Pancreas (tissue), 10 donors: ENCODE measurements at regions not wholly inside any gene's neighbourhood (a gene's known extent, or its start where the extent isn't known, plus 50 kb on each side); places are given as distances from the start of the nearest gene placed in this dataset.
"Not testable (repeated sequence)": the region's sequence is repeated elsewhere in the genome, so short reads cannot be mapped to it uniquely, and the experiment has no call there.

Experiments used
- ATAC-seq, 4 donors: fragments of 200-7000 bp; cut with Tn5 transposase; one replicate each; pipeline versions ENCODE4 v1.8.0 to v1.9.1; 2020; ENCODE audit warnings: mild to moderate bottlenecking in 4 of 4, moderate library complexity in 4 of 4
- DNase-seq, 6 donors: peaks; one replicate each; pipeline ENCODE4 v3.0.0-alpha.2; 2020
- FAIRE-seq: peaks from 2 replicates; lab custom pipeline; 2012; peaks lifted over from hg19 to GRCh38; lab: Jason Lieb, UNC
- H3K27ac ChIP-seq, 4 donors: fragments of 200-600 bp; sonication (generic); 1 replicate in 3 of 4; 2 replicates in 1 of 4; pipeline versions ENCODE4 v1.5.0 to v1.8.0; 2020
- H3K27me3 ChIP-seq, 4 donors: fragments of 200-600 bp; one replicate each; pipeline ENCODE4 v1.8.0; 2021
- H3K36me3 ChIP-seq, 3 donors: fragments of 200-600 bp; sonication (generic) in 1 of 3; one replicate each; pipeline versions ENCODE4 v1.5.0 to v1.8.0; 2020 to 2021
- H3K4me1 ChIP-seq, 3 donors: fragments of 200-600 bp; one replicate each; pipeline ENCODE4 v1.8.0; 2021
- H3K4me3 ChIP-seq, 4 donors: fragments of 200-600 bp; sonication (generic) in 2 of 4; one replicate each; pipeline versions ENCODE4 v1.5.0 to v1.8.0; 2020 to 2021
- H3K9me3 ChIP-seq, 4 donors: fragments of 200-600 bp; one replicate each; pipeline ENCODE4 v1.8.0; 2021
- CTCF ChIP-seq, 4 donors: fragments of 200-600 bp; sonication (generic) in 3 of 4; IDR thresholded peaks; one replicate each; pipeline versions ENCODE4 v1.5.0 to v1.8.0; 2021; ENCODE audit warnings: antibody characterized with exemption in 4 of 4
- WGBS, 2 donors: extraction: QIAGEN DNeasy Blood & Tissue Kit; methylation state at CpG; one replicate each; pipeline ENCODE4 v1.1.7; 2013; 5-methylcytosine and 5-hydroxymethylcytosine counted together
- intact Hi-C, 3 donors: fragments of 100-400 bp; cut with DNase I; formaldehyde crosslinking; loops; one replicate each; pipeline versions ENCODE4 v1.11.1 to v1.14.2; 2022
- donor health status: healthy with polysubstance abuse.
- donor health status: DM: no; HTN: no; CAD: no; lungs with moderate emphysema.
- donor health status: DM: no; HTN: no; CAD: no.
- donor health status: control.
- donor health status: control.
- donor health status: Bipolar disorder and iron deficiency.
- donor health status: DM: yes; HTN: yes; CAD: no.
- donor health status: DM: no; HTN: no; CAD: no.
- donor health status: DM: no; HTN: no; CAD: no.
- donor health status: DM: yes; HTN: yes; CAD: no.

- H3K27ac ChIP-seq, result no peak overlapping the region
- no peak overlapping the region for H3K4me3 ChIP-seq
- ATAC-seq (no peak), FAIRE-seq (no peak), DNase-seq (no peak)
- no peaks in the 10 kb centered on the region for H3K36me3 ChIP-seq
- TF ChIP-seq CTCF (IDR thresholded peaks at IDR 0.05), result no peak
- 61 to 68% methylated on average over 9 of the region's 9 CpGs for WGBS, 2 donors
- no peaks in the 10 kb centered on the region for H3K4me1 ChIP-seq
- H3K27me3 ChIP-seq, result no peaks in the 10 kb centered on the region
- H3K9me3 ChIP-seq, result no peaks in the 10 kb centered on the region
- intact Hi-C loops, result no loop called here
Measured at GRCh38 chr11:134724779-134725140, 312.7 kb upstream of the B3GAT1 start.

- no peaks in the 10 kb centered on the region for H3K27me3 ChIP-seq
- no peak overlapping the region for H3K27ac ChIP-seq
- intact Hi-C loops, result no loop called here
- 64 to 78% methylated on average over 12 of the region's 12 CpGs for WGBS, 2 donors
- no peaks in the 10 kb centered on the region for H3K9me3 ChIP-seq
- no peak overlapping the region for H3K4me3 ChIP-seq
- DNase-seq (no peak), ATAC-seq (no peak), FAIRE-seq (no peak)
- TF ChIP-seq CTCF (IDR thresholded peaks at IDR 0.05), result no peak
- no peaks in the 10 kb centered on the region for H3K4me1 ChIP-seq
- no peaks in the 10 kb centered on the region for H3K36me3 ChIP-seq
Measured at GRCh38 chr11:134724106-134724778, 312.2 kb upstream of the B3GAT1 start.

- H3K27ac ChIP-seq, H3K4me3 ChIP-seq, DNase-seq, intact Hi-C loops, FAIRE-seq, H3K27me3 ChIP-seq, H3K9me3 ChIP-seq, ATAC-seq, H3K36me3 ChIP-seq, H3K4me1 ChIP-seq: not testable (repeated sequence)
- WGBS, 2 donors, result 87 to 91% methylated on average over 2 of the region's 2 CpGs
Measured at GRCh38 chr11:134720691-134721070, 308.6 kb upstream of the B3GAT1 start.

GRCh38 chr11:134719940-134720690 is 308.1 kb upstream of the B3GAT1 start:
- H3K4me3 ChIP-seq, ATAC-seq, DNase-seq, intact Hi-C loops, H3K4me1 ChIP-seq, FAIRE-seq, H3K9me3 ChIP-seq, H3K36me3 ChIP-seq, H3K27ac ChIP-seq, H3K27me3 ChIP-seq: not testable (repeated sequence)
- WGBS, 2 donors, result 82 to 86% methylated on average over 3 to 4 of the region's 4 CpGs

- Histone ChIP-seq H3K36me3 (no peaks in the 10 kb centered on the region), H3K27ac (no peak overlapping the region), H3K4me3 (no peak overlapping the region), H3K27me3 (no peaks in the 10 kb centered on the region), H3K9me3 (no peaks in the 10 kb centered on the region), H3K4me1 (no peaks in the 10 kb centered on the region)
- no peak for TF ChIP-seq CTCF (IDR thresholded peaks at IDR 0.05)
- DNase-seq (no peak), FAIRE-seq (no peak), ATAC-seq (no peak)
- intact Hi-C loops, result no loop called here
- WGBS, 2 donors, result 76 to 90% methylated on average over 5 of the region's 5 CpGs
Measured at GRCh38 chr11:134719397-134719796, 307.4 kb upstream of the B3GAT1 start.

GRCh38 chr11:134716582-134716981 is 304.5 kb upstream of the B3GAT1 start:
- H3K9me3 ChIP-seq, result no peaks in the 10 kb centered on the region
- H3K4me1 ChIP-seq, result no peaks in the 10 kb centered on the region
- no peak for TF ChIP-seq CTCF (IDR thresholded peaks at IDR 0.05)
- H3K27me3 ChIP-seq, result no peaks in the 10 kb centered on the region
- intact Hi-C loops, result no loop called here
- no peak overlapping the region for H3K27ac ChIP-seq
- no peak overlapping the region for H3K4me3 ChIP-seq
- ATAC-seq (no peak), FAIRE-seq (no peak), DNase-seq (no peak)
- 30 to 57% methylated on average over 4 of the region's 4 CpGs for WGBS, 2 donors
- no peaks in the 10 kb centered on the region for H3K36me3 ChIP-seq
